Endodermal cell (in vitro differentiated cells): ENCODE measurements at regions not wholly inside any gene's neighbourhood (a gene's known extent, or its start where the extent isn't known, plus 50 kb on each side); places are given as distances from the start of the nearest gene placed in this dataset.

Source experiments
- DNase-seq: peaks from one replicate; pipeline ENCODE4 v3.0.0-alpha.2; 2017
- H3K27ac ChIP-seq: 2 replicates; pipeline ENCODE4 v1.5.1; 2013; ENCODE audit warnings: mild to moderate bottlenecking, low read depth, low read length, moderate library complexity
- H3K27me3 ChIP-seq: 2 replicates; pipeline ENCODE4 v1.6.1; 2013; ENCODE audit warnings: mild to moderate bottlenecking, low read length, moderate library complexity; ENCODE audit not compliant: insufficient read depth, control insufficient read depth, poor library complexity, severe bottlenecking
- H3K36me3 ChIP-seq: 2 replicates; pipeline ENCODE4 v1.7.0; 2013; ENCODE audit warnings: mild to moderate bottlenecking, low read length, moderate library complexity; ENCODE audit not compliant: control insufficient read depth, insufficient read depth
- H3K4me1 ChIP-seq: one replicate; pipeline ENCODE4 v1.7.0; 2013; ENCODE audit warnings: low read length; ENCODE audit not compliant: control insufficient read depth, insufficient read depth
- H3K4me3 ChIP-seq: 2 replicates; pipeline ENCODE4 v1.5.1; 2013; ENCODE audit warnings: mild to moderate bottlenecking, low read length, moderate library complexity
- H3K9ac ChIP-seq: 2 replicates; pipeline ENCODE4 v1.6.1; 2013; ENCODE audit warnings: mild to moderate bottlenecking, low read length, moderate library complexity; ENCODE audit not compliant: poor library complexity, severe bottlenecking; ENCODE audit errors: extremely low read depth
- H3K9me3 ChIP-seq: 2 replicates; pipeline ENCODE4 v1.6.1; 2013; ENCODE audit warnings: mild to moderate bottlenecking, low read length, moderate library complexity; ENCODE audit not compliant: control insufficient read depth
- H3K27ac Mint-ChIP-seq: 2 replicates; pipeline ENCODE4 v1.8.0; 2020; ENCODE audit warnings: mixed read lengths
- H3K27me3 Mint-ChIP-seq: 2 replicates; pipeline ENCODE4 v1.8.0; 2021; ENCODE audit warnings: mild to moderate bottlenecking, mixed read lengths; ENCODE audit not compliant: insufficient read depth
- H3K36me3 Mint-ChIP-seq: 2 replicates; pipeline ENCODE4 v1.8.0; 2020; ENCODE audit warnings: low read depth, mixed read lengths
- H3K4me1 Mint-ChIP-seq: 2 replicates; pipeline ENCODE4 v1.8.0; 2020; ENCODE audit warnings: mixed read lengths
- H3K4me3 Mint-ChIP-seq: 2 replicates; pipeline ENCODE4 v1.8.0; 2020; ENCODE audit warnings: mild to moderate bottlenecking, moderate library complexity, mixed read lengths
- H3K9me3 Mint-ChIP-seq: 2 replicates; pipeline ENCODE4 v1.8.0; 2020; ENCODE audit warnings: mild to moderate bottlenecking, mixed read lengths
- CTCF ChIP-seq: fragments of 200-600 bp; sonication (generic); conservative IDR thresholded peaks from 2 replicates; pipeline ENCODE4 v1.5.0; 2021; ENCODE audit warnings: antibody characterized with exemption, mild to moderate bottlenecking
- WGBS, 2 experiments: methylation state at CpG; one replicate each; pipeline versions ENCODE4 v1.1.5 to v1.1.7; 2013; ENCODE audit warnings: missing lambda C conversion rate in 2 of 2, mixed read lengths in 1 of 2; ENCODE audit not compliant: insufficient coverage in 1 of 2, insufficient read length in 1 of 2; 5-methylcytosine and 5-hydroxymethylcytosine counted together

- H3K9me3 Mint-ChIP-seq: peaks cover 4% of the 10 kb centered on the region
- TF ChIP-seq CTCF: no peak
These were observed 110.8 kb downstream of the EDN3 start for GRCh38 chr20:59411170-59411569.

GRCh38 chr20:59411589-59411988 is 111.2 kb downstream of the EDN3 start:
- no peak for TF ChIP-seq CTCF
- no peak for DNase-seq
- H3K36me3 ChIP-seq: no peaks in the 10 kb centered on the region

More at GRCh38 chr20:59411170-59411569, 110.8 kb downstream of the EDN3 start:
- H3K9me3 ChIP-seq: no peaks in the 10 kb centered on the region
- H3K4me3 ChIP-seq: no peak overlapping the region
- no peak overlapping the region for H3K4me3 Mint-ChIP-seq
- H3K4me1 Mint-ChIP-seq: no peaks in the 10 kb centered on the region
- no peaks in the 10 kb centered on the region for H3K36me3 Mint-ChIP-seq
- H3K36me3 ChIP-seq: no peaks in the 10 kb centered on the region
- no peak overlapping the region for H3K27ac ChIP-seq
- H3K27me3 Mint-ChIP-seq: peaks cover 11% of the 10 kb centered on the region
- peak; percentile 31 for DNase-seq
- 83 to 89% methylated on average over 9 to 17 of the region's 17 CpGs for WGBS, 2 experiments
- no peaks in the 10 kb centered on the region for H3K4me1 ChIP-seq
- H3K27me3 ChIP-seq: peaks cover 5% of the 10 kb centered on the region
- H3K27ac Mint-ChIP-seq: no peak overlapping the region
- H3K9ac ChIP-seq: no peak overlapping the region

GRCh38 chr20:59412181-59412580 is 111.8 kb downstream of the EDN3 start:
- Histone ChIP-seq H3K4me1 (no peaks in the 10 kb centered on the region), H3K9me3 (no peaks in the 10 kb centered on the region), H3K4me3 (no peak overlapping the region), H3K9ac (no peak overlapping the region), H3K27ac (no peak overlapping the region), H3K27me3 (peaks cover 6% of the 10 kb centered on the region), H3K36me3 (no peaks in the 10 kb centered on the region)
- peaks cover 4% of the 10 kb centered on the region for H3K9me3 Mint-ChIP-seq
- no peaks in the 10 kb centered on the region for H3K4me1 Mint-ChIP-seq
- H3K4me3 Mint-ChIP-seq: no peak overlapping the region
- H3K27ac Mint-ChIP-seq: no peak overlapping the region
- WGBS, 2 experiments: 86 to 92% methylated on average over 3 to 6 of the region's 6 CpGs
- peak; percentile 39 for DNase-seq
- no peaks in the 10 kb centered on the region for H3K36me3 Mint-ChIP-seq
- peaks cover 6% of the 10 kb centered on the region for H3K27me3 Mint-ChIP-seq
- no peak for TF ChIP-seq CTCF

More at GRCh38 chr20:59411589-59411988, 111.2 kb downstream of the EDN3 start:
- Mint-ChIP-seq H3K4me3 (no peak overlapping the region), H3K4me1 (no peaks in the 10 kb centered on the region), H3K9me3 (peaks cover 4% of the 10 kb centered on the region), H3K36me3 (no peaks in the 10 kb centered on the region), H3K27me3 (peaks cover 9% of the 10 kb centered on the region), H3K27ac (no peak overlapping the region)
- Histone ChIP-seq H3K4me3 (no peak overlapping the region), H3K4me1 (no peaks in the 10 kb centered on the region), H3K27ac (no peak overlapping the region), H3K9me3 (no peaks in the 10 kb centered on the region), H3K9ac (no peak overlapping the region), H3K27me3 (peaks cover 5% of the 10 kb centered on the region)
- 93 to 100% methylated on average over 1 to 7 of the region's 7 CpGs for WGBS, 2 experiments
